ENCODE measurements at regions not wholly inside any gene's neighbourhood (a gene's known extent, or its start where the extent isn't known, plus 50 kb on each side); places are given as distances from the start of the nearest gene placed in this dataset.

GRCh38 chr7:130865408-130866236 lies 131.6 kb upstream of the KLF14 start:
- no peak for TF ChIP-seq EP300 (IDR thresholded peaks at IDR 0.05; ENCODE audit: borderline replicate concordance)
- no peak for TF ChIP-seq ZBTB7A (IDR thresholded peaks at IDR 0.05; ENCODE audit: low read depth)
- peak; percentile 93 for TF ChIP-seq REST (IDR thresholded peaks at IDR 0.05; ENCODE audit: low read depth)
- no peak for TF ChIP-seq CEBPB (IDR thresholded peaks at IDR 0.05)
- TF ChIP-seq, protein P1, sequence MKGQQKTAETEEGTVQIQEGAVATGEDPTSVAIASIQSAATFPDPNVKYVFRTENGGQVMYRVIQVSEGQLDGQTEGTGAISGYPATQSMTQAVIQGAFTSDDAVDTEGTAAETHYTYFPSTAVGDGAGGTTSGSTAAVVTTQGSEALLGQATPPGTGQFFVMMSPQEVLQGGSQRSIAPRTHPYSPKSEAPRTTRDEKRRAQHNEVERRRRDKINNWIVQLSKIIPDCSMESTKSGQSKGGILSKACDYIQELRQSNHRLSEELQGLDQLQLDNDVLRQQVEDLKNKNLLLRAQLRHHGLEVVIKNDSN (IDR thresholded peaks at IDR 0.05), result no peak
- TF ChIP-seq CREB1 (IDR thresholded peaks at IDR 0.05; ENCODE audit: low read depth), result no peak
- no peak for TF ChIP-seq TAF1 (IDR thresholded peaks at IDR 0.05; ENCODE audit: low read depth)
- TF ChIP-seq TEAD4 (IDR thresholded peaks at IDR 0.05), result no peak
- 0 out of 2 replicates have a peak, but pooled peaks have one; percentile 7 for TF ChIP-seq RAD21 (IDR thresholded peaks at IDR 0.05; ENCODE audit: low read depth)
- TF ChIP-seq EGR1 (IDR thresholded peaks at IDR 0.05), result no peak
- TF ChIP-seq MAX (IDR thresholded peaks at IDR 0.05), result no peak
- no peak for TF ChIP-seq NFIC (IDR thresholded peaks at IDR 0.05)

All from Ishikawa (cell line).